ENCODE measurements at regions not wholly inside any gene's neighbourhood (a gene's known extent, or its start where the extent isn't known, plus 50 kb on each side); places are given as distances from the start of the nearest gene placed in this dataset.

GRCh38 chr11:86142170-86142569 lies 73.3 kb upstream of the PICALM start:
- no peak for TF ChIP-seq CTCF (IDR thresholded peaks at IDR 0.05)
- no peak for TF ChIP-seq POLR2A (IDR thresholded peaks at IDR 0.05)

All from uterus (tissue), 2 donors.